Mammary epithelial cell (primary cell): ENCODE measurements at regions not wholly inside any gene's neighbourhood (a gene's known extent, or its start where the extent isn't known, plus 50 kb on each side); places are given as distances from the start of the nearest gene placed in this dataset.

Experiments
- CTCF ChIP-seq, 2 donors: IDR thresholded peaks in 1 of 2; conservative IDR thresholded peaks in 1 of 2; 2 replicates each; pipeline ENCODE4 v1.5.1; 2011 to 2012; ENCODE audit warnings: inconsistent platforms in 2 of 2, low read length in 2 of 2, mild to moderate bottlenecking in 2 of 2, control low read depth in 1 of 2, low read depth in 1 of 2; ENCODE audit not compliant: insufficient read depth in 1 of 2; ENCODE audit errors: extremely low read depth in 1 of 2
- EZH2 ChIP-seq: IDR thresholded peaks from 2 replicates; pipeline ENCODE4 v1.6.1; 2012; ENCODE audit warnings: low read length, inconsistent platforms, borderline replicate concordance

GRCh38 chr11:109241988-109242536 is 179.9 kb upstream of the C11orf87 start:
- no peak for TF ChIP-seq EZH2
- no peak for TF ChIP-seq CTCF (conservative IDR thresholded peaks at IDR 0.05 in 1 of 2, IDR thresholded peaks at IDR 0.05 in 1 of 2; ENCODE audit: extremely low read depth in 1 of 2, insufficient read depth in 1 of 2, low read depth in 1 of 2, low read length in 2 of 2)
